ENCODE measurements at regions not wholly inside any gene's neighbourhood (a gene's known extent, or its start where the extent isn't known, plus 50 kb on each side); places are given as distances from the start of the nearest gene placed in this dataset.

DNA sequence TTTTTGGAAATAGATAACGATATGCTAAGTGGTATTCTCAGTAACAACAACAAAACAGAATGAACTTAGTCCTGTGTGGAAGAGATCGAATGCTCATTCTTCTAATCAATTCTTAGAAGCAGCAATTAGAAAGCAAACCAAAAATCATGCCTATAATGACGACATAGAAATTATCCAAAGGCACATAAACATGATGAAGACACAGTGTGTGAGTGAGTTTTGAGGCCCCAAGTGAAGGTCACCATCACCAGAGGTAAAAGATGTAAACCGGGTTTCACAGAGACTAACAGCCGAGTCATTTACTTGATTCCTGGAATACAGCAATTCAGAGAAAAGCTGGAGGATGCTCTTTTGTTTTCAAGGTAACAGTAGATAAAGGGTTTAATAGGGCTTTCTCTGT, 509.2 kb downstream of the TDRD15 start:
- no peak for DNase-seq (ENCODE audit: low read depth)

DNA sequence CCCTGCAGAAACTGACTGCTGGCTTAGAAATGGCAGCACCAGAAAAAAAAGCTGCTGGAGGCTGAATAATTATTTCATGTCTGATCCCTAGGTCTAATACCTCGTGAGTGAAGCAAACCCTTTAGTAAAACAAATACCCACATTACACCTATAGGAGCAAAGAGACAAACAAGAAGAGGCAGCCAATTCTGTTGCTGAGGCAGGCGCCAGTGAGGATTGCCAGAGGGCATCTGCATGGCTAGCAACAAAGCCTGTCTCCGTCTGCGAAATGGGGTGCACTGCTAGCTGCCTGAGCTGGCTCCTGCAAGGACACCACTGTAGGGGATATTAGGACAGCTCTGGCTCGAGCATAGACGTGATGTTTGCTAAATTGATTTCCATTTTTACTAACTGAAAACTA, 509.7 kb downstream of the TDRD15 start:
- DNase-seq (ENCODE audit: low read depth): no peak

GRCh38 chr2:21633911-21634310, 510.1 kb downstream of the TDRD15 start:
- DNase-seq (ENCODE audit: low read depth): no peak

DNA sequence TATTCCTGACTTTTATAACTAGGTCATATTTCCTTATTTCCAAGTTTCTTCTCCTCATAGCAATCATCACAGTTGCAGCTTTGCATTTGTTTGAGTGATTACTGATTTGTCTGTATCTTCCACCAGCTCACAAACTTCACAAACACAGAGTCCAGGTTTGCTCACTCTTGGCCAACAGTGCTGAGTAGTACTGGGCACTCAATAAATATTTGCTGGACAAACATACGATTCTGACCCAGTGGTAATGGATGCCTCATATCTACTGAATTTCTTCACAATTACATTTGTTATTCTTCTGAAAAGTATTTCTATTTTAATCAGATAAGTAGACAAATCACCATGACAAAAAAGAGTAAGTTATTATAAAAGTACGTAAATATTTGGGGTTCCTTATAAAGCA, 516.3 kb downstream of the TDRD15 start:
- DNase-seq (ENCODE audit: low read depth): no peak

GRCh38 chr2:21642647-21643046, 518.9 kb downstream of the TDRD15 start:
- DNase-seq (ENCODE audit: low read depth): no peak

DNA sequence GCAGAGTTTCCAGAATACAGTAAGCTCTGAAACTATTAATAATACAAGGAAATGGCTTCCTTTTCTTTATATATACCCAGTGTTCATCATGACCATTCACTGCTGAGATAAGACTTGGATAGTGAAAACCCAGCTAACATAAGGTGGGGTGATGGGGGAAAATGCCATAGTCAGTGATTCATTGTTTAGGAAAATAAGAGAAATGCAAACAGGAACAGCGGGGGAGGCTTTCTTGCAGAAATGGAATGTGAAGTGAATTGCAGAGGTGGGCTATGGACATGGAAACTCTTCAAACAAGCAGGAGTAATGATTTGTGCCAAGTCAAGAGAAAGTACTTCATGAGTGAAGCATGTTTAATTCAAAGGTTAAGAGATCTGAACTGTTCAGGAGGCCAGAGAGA, 519.4 kb downstream of the TDRD15 start:
- no peak for DNase-seq (ENCODE audit: low read depth)

- no peak for DNase-seq (ENCODE audit: low read depth)
Measured at GRCh38 chr2:21644266-21644665, 520.5 kb downstream of the TDRD15 start.

DNA sequence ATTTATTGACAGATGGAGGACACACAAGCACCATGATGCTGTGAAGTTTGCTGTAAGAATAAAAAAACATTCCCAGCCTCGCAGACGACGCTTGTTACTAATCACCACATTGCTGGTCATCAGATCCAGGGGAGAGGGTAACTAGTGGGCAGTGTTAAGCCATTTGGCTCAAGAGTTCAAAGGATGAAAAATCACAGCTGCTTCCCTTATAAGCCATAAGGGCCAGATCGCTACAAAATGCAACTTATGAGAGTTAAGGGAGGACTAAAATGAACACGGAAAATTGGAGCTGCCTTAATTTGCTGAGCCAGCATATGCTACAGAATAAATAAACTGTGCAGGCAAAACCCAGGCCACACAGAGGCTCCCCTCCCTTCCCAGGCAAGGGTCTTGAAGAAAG, 522.6 kb downstream of the TDRD15 start:
- no peak for DNase-seq (ENCODE audit: low read depth)

- no peak for DNase-seq (ENCODE audit: low read depth)
Measured at GRCh38 chr2:21650569-21650968, 526.8 kb downstream of the TDRD15 start.

DNA sequence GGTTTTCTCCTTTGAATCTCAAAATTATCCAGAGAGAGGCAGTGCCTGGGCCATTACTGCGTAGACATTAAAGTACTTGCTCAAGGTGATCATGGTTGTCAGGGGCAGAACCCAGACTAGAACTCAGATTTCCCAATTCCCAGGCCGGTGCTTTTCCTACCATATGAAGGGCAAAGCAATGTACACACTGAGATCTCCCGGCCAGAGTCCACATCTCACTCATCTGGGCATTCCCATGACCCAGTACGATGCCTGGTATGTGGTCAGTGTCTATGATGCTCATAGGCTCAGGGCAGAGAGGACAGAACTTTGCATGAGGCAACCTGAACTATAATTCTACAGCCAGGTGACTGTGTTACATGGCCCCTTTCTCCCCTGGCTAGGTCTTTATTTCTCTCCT, 531.4 kb downstream of the TDRD15 start:
- no peak for DNase-seq (ENCODE audit: low read depth)

DNA sequence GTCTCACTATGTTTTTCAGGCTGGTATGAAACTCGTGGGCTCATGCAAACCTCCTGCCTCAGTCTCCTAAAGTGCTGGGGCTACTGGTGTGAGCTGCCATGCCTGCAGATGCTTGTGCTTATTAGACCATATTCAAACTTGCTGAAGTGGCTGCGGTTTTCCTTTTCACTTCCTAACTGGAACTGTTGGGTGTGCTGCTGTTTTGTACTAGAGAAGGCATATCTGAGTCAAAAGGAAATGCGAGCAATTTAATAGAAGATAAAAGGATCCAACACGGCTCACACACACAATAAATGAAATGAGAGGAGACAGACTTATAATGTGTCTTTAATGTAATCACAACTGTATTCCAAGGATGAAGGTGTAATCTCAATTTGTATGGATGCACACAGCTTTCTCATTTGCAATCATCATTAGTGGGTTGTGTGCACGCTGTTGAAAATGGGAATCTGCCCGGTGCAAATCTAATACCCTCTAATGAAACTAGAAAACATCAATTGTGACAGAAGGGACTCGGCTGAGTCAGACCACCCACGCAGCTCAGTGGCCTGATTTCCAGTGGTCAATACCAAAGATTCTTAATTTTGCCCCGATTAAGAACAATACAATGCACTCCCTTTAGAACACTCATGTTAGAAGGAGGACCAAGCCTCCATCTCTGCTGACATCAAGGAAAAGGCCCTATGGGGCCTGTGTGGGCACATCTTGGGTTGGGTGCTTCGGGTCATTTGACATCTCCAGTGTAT, 532.7 kb downstream of the TDRD15 start:
- no peak for DNase-seq (ENCODE audit: low read depth)

DNA sequence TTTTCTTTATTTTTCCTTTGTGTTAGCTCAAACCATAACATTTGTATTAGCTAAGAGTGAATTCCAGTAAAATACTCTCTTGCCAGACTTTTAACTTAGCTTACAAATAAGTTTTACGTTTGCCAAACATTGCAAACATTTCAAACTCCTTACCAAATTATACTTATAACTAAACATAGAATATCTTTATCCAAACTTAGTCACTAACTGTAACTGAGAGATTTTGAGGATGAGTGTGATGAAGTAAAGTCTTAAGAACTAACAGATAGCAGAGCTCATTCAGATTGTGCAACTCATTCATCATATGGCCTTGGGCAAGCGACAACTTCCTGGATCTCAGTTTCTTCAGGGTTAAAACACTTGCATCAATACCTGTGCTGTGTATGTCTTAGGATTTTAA, 533.7 kb downstream of the TDRD15 start:
- no peak for DNase-seq (ENCODE audit: low read depth)

DNA sequence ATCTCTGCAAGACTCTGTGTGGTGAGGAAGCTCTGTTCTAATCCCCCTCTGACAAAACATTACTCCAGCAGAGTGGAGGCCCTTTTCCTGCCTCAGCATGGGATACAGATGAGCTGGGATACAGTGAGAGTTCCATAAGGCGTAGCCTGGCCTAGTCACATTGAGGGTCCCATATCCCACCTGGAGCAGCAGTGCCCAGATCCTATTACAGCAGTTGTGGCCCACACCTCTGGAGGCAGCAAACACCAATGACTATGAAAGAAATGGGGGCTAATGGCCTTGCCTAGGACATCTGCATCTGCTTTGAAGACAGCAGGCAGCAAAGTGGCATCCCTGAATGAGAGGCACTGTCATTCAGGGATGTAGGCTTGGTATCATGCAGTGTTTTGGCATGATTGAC, 534.5 kb downstream of the TDRD15 start:
- no peak for DNase-seq (ENCODE audit: low read depth)

DNA sequence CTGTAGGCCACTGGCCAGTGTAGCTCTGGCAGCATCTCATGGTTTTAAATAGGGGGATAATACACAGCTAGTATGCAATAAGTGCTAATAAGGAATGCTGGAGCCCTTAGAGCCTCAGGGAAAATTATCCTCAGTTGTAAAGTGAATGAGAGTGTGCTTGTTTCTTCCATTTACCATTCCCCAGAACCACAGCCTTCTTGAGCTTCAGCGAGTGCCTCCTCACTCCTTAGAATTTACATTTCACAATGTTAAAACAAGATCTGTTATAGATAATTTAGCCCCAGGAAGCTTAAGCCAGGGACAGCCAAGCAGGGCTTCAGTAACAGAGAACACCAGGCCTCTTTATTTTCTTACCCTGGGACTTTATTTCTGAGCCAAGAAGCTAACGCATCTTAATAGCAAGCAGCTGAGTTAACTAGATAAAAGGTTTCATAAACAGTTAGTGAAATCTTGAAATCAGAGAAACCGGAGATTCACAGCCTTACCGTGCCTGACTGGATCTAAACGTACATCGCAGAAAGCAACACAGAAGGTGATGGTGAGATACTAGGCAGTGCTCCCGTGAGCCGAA, 535.2 kb downstream of the TDRD15 start:
- DNase-seq (ENCODE audit: low read depth): no peak

DNA sequence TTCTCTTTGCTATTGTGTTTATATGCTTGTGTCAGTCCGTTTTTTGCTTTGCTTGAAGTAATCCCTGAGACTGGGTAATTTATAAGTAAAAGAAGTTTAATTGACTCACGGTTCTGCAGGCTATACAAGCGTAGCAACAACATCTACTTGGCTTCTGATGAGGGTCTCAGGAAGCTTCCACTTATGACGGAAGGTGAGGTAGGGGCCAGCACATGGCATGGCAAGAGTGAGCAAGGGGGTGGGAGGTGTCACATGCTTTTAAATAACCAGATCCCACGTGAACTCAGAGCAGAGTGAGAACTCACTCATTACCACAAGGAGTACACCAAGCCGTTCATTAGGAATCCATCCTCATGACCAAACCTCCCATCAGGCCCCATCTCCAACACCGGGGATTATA, 540.3 kb downstream of the TDRD15 start:
- DNase-seq (ENCODE audit: low read depth): no peak

GRCh38 chr2:21667638-21668037, 543.9 kb downstream of the TDRD15 start:
- DNase-seq (ENCODE audit: low read depth): no peak

GRCh38 chr2:21668078-21668710, 544.4 kb downstream of the TDRD15 start:
- no peak for DNase-seq (ENCODE audit: low read depth)

DNA sequence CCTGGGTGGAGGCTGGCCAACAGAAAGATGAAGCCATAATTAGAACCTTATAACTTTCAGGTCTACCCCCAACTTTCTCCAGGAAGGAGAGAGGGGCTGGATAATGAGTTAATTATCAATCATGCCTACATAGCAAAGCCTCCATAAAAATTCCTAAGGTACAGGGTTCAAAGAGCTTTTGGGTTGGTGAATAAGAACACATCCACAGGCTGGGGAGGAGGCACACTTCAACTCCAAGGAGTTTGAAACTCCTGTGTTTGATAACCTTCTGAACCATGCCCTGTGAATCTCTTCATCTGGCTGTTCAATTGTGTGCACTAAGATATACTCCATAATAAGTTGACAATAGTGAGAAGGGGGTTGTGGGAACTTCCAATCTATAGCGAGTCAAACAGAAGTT, 552.3 kb downstream of the TDRD15 start:
- DNase-seq (ENCODE audit: low read depth): no peak

- no peak for DNase-seq (ENCODE audit: low read depth)
Measured at GRCh38 chr2:21676676-21677075, 552.9 kb downstream of the TDRD15 start.

DNA sequence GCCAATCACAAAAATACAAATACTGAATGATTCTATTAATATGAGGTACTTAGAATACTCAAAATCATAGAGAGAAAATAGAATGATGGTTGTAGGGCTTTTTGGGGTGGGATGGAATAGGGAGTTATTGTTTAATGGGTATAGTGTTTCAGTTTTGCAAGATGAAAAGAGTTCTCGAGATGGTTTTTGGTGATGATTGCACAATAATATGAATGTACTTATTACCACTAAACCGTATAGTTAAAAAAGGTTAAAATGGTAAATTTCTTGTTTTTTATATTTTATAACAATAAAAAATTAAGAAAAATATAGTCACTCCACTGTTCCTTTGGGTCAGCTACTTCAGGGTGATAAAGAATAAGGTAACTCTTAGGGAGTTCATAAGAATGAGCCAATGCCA, 560.1 kb downstream of the TDRD15 start:
- no peak for DNase-seq (ENCODE audit: low read depth)

GRCh38 chr2:21687589-21687988, 563.8 kb downstream of the TDRD15 start:
- no peak for DNase-seq (ENCODE audit: low read depth)

- no peak for DNase-seq (ENCODE audit: low read depth)
Measured at GRCh38 chr2:21690005-21690404, 566.2 kb downstream of the TDRD15 start.

- no peak for DNase-seq (ENCODE audit: low read depth)
Measured at GRCh38 chr2:21693081-21693480, 569.3 kb downstream of the TDRD15 start.
